OCI-LY7 (cell line): ENCODE measurements at regions not wholly inside any gene's neighbourhood (a gene's known extent, or its start where the extent isn't known, plus 50 kb on each side); places are given as distances from the start of the nearest gene placed in this dataset.
"Not testable (repeated sequence)": the region's sequence is repeated elsewhere in the genome, so short reads cannot be mapped to it uniquely, and the experiment has no call there.

Source experiments
- EZH2phosphoT487 ChIP-seq: fragments of 200-600 bp; sonication (generic); IDR thresholded peaks from 2 replicates; pipeline ENCODE4 v1.6.1; 2018; ENCODE audit warnings: low read depth, borderline replicate concordance, mild to moderate bottlenecking, mixed run types, antibody characterized with exemption, low read length, moderate library complexity, mixed read lengths
- TF ChIP-seq, protein P1 (sequence below): fragments of 200-600 bp; sonication (generic); conservative IDR thresholded peaks from 2 replicates; pipeline ENCODE4 v1.5.1; 2014; ENCODE audit warnings: mild to moderate bottlenecking, antibody characterized with exemption, low read length, moderate library complexity, mixed read lengths

GRCh38 chr4:22609951-22610525 lies 82.7 kb upstream of the GBA3 start:
- TF ChIP-seq, protein P1, sequence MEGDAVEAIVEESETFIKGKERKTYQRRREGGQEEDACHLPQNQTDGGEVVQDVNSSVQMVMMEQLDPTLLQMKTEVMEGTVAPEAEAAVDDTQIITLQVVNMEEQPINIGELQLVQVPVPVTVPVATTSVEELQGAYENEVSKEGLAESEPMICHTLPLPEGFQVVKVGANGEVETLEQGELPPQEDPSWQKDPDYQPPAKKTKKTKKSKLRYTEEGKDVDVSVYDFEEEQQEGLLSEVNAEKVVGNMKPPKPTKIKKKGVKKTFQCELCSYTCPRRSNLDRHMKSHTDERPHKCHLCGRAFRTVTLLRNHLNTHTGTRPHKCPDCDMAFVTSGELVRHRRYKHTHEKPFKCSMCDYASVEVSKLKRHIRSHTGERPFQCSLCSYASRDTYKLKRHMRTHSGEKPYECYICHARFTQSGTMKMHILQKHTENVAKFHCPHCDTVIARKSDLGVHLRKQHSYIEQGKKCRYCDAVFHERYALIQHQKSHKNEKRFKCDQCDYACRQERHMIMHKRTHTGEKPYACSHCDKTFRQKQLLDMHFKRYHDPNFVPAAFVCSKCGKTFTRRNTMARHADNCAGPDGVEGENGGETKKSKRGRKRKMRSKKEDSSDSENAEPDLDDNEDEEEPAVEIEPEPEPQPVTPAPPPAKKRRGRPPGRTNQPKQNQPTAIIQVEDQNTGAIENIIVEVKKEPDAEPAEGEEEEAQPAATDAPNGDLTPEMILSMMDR: not testable (repeated sequence)
- not testable (repeated sequence) for TF ChIP-seq EZH2phosphoT487
